ENCODE measurements at regions not wholly inside any gene's neighbourhood (a gene's known extent, or its start where the extent isn't known, plus 50 kb on each side); places are given as distances from the start of the nearest gene placed in this dataset.

DNA sequence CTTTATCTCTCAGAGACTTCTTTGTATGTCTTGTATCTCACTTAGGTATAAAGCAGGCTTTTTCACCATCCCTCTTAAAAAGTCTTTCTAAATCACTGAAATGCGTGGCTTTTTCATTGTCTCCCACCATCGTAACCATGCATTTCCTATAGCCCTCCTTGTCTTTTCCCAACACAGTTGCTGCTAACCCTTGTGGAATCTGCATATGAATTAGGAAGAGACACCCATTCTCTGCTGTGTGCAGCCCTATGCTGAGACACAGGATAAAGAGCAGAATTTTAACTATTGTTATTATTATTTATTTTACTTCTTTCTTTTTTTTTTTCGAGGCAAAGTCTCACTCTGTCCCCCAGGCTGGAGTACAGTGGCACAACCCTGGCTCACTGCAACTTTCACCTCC lies 804.3 kb upstream of the COBL start:
- DNase-seq, result no peak

DNA sequence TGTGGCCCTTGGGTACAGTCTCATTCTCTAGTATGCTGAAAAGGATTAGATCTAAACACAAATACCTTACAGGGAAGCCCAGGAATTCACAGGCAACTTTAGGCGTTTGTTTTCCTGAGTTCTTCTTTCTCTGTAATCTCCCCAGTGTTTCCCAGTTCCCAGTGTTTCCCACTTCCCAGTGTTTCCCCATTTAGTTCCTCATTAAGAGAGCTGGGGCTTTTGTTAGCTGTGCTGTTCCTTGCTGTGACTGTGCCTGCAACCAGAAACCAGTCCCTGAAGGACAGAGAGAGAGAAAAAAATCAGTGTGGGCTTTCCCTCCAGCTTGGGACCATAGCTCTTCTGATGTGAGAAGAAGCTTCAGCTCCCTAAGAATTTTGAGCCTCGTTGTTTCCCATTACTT lies 802.9 kb upstream of the COBL start:
- DNase-seq, result no peak

DNA sequence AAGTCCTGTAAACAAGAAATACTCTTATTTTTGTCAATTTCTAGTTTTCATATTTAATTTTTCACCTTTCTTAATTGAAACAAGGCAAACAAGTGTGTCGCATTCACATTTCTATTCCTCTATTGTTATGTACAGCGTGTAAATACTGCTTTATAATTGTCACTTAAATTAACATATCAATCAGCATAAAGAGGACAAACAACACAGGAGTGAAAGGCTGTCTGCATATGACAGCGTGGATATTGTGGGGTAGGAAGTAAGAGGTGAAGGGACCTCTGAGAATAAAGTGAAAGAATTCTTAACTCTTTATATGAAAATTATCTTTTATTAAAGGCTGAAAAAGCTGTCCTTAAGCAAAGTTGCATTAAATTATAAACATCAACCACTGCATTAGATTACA lies 797.9 kb upstream of the COBL start:
- no peak for DNase-seq

DNA sequence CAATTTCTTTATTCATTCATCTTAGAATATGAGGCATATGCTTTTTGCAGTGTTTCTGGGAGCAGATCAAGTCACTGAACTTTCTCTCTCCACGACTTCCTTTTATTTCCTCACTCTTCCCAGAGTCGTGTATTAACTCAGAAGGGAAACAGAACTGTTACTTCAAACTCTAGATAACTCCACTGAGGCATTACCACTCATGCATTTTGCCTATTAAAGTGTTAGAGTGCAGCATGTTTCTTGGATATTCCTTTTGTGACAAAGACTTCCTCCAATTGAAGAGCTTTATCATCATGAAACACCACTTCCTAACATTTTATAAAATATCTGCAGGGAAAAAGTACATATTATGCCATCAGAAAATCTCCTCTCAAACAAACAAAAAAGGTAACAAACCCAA lies 797.4 kb upstream of the COBL start:
- DNase-seq, result no peak

GRCh38 chr7:52107355-52107754 lies 790.7 kb upstream of the COBL start:
- DNase-seq, result no peak

DNA sequence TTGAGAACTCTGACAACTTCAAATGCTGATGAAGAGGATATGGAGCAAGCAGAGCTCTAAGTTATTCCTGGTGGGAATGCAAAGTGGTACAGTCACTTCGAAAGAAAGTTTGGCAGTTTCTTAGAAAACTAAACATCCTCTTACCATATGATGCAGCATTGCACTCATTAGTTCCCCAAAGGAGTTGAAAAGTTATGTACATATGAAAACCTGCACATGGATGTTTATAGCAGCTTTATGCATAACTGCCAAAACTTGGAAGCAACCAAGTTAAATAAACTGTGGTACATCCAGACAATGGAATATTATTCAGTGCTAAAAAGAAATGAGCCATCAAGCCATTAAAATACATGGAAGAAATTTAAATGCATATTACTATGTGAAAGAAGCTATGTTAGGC lies 779.3 kb upstream of the COBL start:
- no peak for DNase-seq

GRCh38 chr7:52091996-52092395 lies 775.4 kb upstream of the COBL start:
- no peak for DNase-seq

- no peak for DNase-seq
These were observed 774.5 kb upstream of the COBL start for GRCh38 chr7:52091101-52091500.

- DNase-seq, result no peak
These were observed 771.6 kb upstream of the COBL start for GRCh38 chr7:52088008-52088901.

- DNase-seq, result no peak
These were observed 769.0 kb upstream of the COBL start for GRCh38 chr7:52085610-52086009.

GRCh38 chr7:52080493-52080892 lies 763.9 kb upstream of the COBL start:
- no peak for DNase-seq

DNA sequence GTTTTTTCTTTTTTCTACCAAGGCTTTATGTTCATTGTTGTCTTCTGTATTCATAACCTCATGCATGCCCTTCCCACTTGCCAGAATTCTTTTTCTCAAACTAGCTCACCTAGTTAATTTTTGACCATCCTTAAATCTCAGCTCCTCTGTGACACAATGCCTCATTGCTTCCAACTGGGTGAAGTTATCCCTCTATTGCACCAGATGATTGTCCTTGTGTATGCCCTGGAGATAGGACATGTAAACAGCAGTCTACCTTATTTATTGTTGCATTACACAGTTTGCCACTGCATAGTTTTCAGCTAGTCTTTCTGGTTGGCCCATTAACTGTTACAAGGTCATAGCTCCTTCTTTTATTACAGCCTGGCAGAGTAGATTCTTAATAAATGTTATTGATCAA lies 763.1 kb upstream of the COBL start:
- DNase-seq, result no peak

DNA sequence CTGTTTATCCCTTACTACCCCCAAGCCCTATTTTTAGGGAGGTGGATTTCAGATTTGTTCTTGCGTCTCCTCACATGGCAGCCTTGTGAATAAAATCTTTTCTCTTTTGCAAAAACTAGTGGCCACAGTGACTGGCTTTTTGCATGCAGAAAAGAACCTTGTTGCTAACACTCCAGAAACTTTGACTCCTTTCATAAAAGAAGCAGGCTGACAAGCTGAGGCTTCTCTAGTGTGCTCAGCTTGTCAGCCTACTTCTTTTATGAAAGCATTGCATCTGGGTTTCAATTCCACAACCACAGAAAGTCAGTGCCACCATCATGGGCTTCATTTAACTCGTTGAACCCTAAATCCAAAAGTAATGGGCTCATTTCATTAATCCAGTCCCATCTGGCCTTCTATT lies 761.0 kb upstream of the COBL start:
- DNase-seq, result no peak

GRCh38 chr7:52074912-52075311 lies 758.3 kb upstream of the COBL start:
- DNase-seq, result no peak

GRCh38 chr7:52074071-52074470 lies 757.5 kb upstream of the COBL start:
- no peak for DNase-seq

GRCh38 chr7:52071744-52072143 lies 755.1 kb upstream of the COBL start:
- no peak for DNase-seq

GRCh38 chr7:52064493-52064892 lies 747.9 kb upstream of the COBL start:
- DNase-seq, result no peak

GRCh38 chr7:52061666-52062065 lies 745.1 kb upstream of the COBL start:
- DNase-seq, result no peak

DNA sequence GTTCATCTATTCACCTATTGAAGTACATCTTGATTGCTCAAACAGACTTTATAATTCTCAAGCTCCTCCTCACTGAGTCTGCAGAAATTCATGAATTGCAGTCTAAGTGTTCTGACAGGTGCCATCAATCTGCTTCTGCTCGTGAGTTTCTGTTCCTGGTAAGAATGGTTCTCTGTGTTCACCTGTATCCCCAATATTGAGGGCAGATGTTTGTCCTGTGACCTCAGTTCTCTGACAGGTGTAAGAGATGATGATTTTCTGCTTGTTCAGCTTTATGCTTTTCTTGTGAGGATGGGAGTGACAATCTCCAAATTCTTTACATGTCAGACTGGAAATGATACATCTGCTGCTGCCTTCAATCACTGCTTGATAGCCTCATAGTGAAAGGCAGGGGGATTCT lies 736.9 kb upstream of the COBL start:
- no peak for DNase-seq

GRCh38 chr7:52030722-52031121 lies 714.1 kb upstream of the COBL start:
- no peak for DNase-seq

DNA sequence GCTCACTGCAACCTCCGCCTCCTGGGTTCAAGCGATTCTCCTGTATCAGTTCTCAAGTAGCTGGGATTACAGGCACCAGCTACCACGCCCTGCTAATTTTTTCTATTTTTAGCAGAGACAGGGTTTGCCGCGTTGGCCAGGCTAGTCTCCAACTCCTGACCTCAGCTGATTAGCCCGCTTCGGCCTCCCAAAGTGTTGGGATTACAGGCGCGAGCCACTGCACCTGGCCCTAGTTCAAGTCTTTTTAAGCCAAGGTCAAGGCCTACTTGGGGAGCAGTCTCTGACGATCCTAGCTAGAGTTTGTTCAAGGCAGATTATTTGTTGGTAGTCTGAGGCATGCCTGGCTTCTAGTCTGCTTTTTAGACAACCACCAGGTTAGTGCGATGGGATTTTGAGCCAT lies 709.5 kb upstream of the COBL start:
- no peak for DNase-seq

GRCh38 chr7:52021343-52021742 lies 704.7 kb upstream of the COBL start:
- no peak for DNase-seq

DNA sequence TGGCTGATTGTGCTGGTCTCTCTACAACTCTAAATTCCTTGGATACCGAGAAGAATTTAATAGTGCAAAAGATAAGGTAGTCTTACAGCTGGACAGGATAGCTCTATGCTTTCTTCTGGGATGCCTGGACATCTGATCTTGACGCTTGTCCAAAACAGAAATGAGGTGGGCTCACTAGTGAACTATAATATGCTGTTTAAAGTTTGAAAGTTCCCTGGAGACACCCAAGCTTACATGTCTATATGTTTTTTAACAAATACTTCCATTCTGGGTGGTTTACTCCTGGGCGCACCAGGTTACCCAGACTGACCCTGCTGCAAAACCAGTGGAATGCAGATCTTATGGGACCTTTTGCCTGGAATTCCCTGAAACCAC lies 702.1 kb upstream of the COBL start:
- no peak for DNase-seq

GRCh38 chr7:52017802-52018679 lies 701.4 kb upstream of the COBL start:
- DNase-seq, result no peak
